NCI-H510A (cell line): ENCODE measurements at regions not wholly inside any gene's neighbourhood (a gene's known extent, or its start where the extent isn't known, plus 50 kb on each side); places are given as distances from the start of the nearest gene placed in this dataset.

ENCODE experiments used
- DNase-seq: peaks from one replicate; lab custom pipeline; 2025; lab: John Stamatoyannopoulos, UW

DNA sequence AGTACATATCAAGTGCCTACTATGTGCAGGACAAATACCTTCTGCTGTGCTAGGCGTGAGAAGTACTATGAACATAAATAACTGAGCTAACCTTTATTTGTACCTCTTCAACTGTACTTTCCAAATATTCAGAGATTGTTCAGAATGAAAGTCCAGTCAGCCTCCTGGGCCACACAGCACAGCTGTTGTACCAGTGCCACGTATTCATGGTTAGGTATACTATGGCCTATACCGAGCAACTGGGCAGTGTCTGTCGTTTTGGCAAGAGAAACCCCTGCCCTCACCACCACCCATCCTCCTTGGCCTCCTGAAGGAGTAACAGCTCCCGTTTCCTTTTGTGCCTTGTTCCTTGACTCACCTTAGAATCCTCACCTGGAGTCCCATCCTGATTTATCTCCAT is 53.0 kb downstream of the RASSF10 start:
- no peak for DNase-seq

DNA sequence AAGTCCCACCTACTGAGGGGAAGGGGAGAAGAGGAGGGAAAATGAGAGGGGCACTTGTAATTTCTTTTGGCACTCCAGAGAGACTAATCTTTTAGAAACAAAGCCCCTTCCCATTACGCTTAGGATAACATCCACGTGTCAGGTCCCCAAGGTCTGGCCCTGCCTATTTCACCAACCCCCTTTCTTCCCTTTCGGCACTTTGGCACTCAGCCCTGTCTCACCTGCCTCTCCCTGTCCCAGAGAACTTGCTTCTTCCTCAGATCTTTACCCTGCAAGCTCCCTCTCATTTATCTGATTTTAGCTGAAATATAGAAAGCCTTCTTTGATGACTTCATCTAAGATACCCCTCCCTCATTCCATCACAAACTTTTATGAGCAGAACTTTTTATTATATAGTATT is 55.5 kb downstream of the RASSF10 start:
- no peak for DNase-seq

DNA sequence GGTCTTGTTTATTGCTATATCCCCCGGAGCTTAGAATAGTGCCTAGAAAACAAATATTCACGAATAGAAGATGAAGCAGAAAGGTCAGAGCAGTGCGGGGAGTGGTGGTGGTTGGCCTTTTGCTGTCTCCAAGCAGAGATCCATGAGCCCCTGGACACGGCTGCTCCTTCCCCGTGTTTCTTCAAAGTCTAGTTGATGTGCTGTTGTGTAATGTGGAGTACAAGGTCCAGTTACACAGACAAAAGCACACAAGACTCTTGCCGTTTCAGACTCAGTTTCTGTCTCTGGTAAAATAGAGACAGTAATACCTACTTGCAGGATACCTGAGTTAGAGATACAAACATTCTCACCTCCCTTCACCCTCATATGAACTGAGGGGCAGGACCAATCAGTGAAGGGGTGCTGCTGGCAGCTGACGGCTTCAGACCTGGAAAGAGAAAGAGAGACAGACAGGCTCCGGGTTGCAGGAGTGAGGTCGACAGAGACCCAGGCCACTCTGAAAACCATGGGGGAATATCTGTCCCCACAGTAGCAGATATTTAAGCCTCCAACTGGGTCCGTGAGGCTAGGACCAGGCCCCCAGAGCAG is 56.2 kb downstream of the RASSF10 start:
- DNase-seq = no peak

DNA sequence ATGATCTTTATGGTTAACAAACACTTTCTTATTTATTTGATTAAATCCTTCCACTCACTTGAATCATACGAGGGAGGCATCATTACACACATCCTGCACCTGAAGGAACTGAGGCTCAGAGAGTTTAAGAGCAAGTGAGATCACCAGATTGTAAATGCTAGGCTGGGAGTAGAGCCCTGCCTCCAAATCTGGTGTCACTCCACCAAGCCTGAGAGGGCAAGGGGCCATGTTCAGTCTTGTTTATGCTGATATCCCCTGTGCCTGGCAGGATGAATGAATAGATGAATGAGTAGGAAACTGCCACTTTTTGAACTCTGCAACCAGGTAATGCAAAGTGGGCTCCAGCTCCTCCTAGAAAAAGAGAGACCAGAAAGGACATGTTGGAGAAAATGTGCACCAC is 59.1 kb downstream of the RASSF10 start:
- no peak for DNase-seq

DNA sequence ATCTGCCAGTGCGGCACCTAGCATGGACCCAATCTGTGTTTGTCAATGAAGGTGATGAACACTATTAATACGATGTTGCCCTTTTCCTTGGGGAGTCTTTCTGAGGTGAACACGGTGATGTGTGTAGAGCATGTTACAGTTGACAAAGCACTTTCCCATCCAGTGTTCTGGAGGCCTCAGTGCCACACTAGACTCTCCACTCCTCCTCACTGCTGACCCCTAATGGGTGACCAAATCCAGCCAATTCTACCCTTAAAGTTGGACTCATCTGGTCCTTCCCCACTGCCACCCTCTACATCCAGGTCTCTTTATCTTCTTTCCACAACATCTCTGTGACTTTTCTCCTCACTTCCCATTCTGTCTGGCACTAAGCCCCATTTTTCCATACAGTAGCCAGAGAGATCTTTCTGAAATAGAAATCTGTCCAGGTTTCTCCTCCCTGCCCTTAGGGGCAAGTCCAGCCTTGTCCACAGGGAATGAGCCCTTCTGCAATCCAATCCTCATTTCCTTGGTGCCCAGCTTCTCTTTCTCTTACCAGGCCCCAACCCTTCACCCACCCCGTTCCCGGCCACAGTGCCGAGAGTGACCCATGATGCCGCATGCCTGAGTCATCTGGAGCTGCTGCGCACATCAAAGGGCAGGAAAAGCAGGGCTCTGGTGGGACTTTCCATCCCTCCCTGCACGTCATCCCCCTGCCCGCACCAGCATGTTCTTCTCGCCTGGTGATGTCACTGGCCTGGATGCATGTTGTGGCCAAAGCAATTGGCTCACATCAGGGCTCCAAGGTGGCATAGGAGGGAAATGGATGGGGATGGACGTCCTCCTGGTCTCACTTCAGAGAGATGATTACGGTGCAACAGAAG is 64.2 kb downstream of the RASSF10 start:
- no peak for DNase-seq

DNA sequence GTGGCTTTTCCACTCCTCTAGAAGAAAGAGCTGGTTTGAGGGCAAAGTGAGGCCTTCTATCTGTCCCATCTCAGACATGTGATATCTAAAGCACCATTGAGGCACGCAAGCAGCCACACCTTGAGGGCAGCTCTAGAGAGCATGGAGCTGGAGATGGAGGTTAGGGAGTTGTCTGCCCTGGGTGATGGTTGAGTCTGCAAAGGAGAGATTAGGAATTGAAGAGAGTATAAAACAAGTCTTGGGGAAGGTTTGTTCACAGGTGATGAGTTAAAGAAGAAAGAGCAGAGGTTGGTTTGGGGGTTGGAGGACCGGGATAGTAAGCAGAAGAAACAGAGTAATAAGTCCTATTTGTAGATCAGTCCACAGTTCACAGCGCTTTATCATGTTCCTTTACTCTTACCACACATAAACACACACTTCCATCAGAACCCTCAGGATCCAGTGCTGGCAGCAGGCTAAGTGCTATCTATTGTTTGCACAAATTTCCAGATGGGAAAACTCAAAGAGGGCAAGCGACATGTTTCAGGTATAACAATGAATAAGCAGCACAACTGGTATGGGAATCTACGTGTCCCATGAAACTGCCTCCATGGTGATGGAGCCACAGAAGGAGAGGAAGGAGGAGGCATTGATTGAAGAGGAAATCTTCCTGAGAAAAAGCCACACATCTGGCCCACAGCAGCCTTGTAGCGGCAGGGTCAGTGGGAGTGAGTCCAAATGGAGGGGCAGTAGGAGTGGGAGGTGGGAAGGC is 65.8 kb downstream of the RASSF10 start:
- DNase-seq = no peak

DNA sequence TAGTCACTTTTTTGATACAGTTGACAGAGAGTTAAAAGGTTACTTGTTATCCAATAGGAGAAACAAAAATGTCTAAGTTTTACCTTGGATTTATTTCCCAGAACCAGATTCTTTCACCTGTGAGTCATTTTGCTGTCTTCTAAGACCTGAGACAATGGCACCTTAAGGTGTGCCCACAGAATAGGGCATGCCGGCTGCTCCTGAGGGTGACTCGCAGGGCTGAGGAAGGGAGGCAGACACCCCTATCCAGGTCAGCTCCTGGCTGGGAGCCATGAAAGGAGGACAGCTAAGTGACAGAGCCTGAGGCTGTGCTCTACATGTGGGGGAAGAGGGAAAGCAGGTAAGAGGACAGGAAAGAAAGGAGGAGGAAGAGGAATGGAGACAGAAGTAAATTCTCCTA is 67.8 kb downstream of the RASSF10 start:
- DNase-seq = no peak

DNA sequence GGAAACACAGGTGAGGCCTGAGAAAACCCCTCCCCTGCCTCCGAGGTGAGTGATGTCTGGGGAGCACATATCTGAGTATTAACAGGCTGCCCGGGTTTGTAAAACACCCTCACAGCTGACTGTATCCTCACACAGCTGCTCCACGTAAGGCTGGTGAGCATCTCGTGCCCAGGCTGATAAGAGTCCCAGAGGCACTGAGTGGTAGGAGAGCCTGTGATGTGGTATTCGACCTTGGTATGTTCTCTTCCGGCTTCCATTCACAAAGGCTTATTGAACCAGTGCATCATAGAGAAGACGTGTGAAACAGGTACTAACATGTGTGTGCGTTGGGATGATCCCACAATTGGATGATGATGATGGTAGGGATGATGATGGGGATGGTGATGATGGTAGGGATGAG is 71.7 kb downstream of the RASSF10 start:
- DNase-seq = no peak

DNA sequence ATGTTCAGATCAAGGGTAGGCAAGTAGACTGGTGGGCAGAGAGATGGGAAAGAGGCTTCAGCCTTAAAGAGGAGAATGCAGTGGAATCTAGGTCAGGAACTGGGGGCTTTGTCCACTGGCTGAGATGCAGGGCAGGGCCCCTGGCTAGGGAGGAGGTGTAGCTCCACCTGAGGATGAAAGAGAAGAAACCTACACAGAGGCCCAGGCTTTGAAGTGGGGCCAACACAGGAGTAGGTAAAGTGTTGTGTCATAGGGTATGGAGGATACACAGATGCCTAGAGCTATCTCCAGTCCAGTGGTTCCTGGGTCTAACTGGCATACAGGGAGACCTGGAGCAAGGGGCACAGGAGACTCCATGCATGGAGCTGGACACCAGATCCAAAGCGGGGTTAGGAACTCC is 73.5 kb downstream of the RASSF10 start:
- no peak for DNase-seq

DNA sequence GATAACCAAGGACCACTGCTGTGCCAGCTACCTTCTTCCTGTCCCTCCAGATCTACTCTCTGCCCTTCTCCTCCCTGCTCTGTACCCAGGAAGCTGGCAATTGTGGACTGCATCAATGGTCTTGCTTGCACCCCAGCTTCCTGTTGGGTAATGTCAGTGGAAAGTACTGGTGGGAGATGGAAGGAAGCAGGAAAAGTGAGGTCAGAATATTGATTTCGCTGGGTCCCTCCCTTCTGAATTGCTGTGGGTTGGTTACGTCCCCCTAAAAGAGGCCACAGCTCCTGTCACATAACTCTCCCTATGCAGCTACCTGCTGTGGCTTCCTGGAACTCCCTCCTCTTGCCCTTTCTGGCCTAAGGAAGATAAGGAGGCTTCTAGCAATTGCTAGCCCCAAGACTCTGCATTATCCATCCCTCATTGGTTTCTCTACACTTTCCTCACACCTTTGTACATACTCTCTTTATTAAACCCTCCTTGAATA is 81.2 kb downstream of the RASSF10 start:
- DNase-seq = no peak

DNA sequence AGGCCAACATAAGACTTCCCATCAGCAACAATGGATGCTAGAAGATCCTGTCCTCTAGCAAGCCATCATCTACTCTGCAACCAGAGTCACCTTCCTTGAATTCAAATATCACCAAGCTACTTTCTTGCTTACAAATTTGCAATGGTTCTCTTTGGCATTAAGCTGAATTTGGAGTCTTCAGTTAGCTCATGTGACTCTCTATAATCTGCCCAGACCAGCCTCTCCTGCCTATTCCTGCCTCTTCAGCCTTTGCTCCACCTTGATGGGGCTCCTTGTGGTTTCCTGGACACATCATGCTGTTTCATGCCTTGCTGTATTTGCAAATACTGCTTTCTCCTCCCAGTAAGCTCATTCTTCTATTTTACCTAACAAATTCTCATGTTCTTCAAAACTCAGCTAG is 82.3 kb downstream of the RASSF10 start:
- DNase-seq = no peak

DNA sequence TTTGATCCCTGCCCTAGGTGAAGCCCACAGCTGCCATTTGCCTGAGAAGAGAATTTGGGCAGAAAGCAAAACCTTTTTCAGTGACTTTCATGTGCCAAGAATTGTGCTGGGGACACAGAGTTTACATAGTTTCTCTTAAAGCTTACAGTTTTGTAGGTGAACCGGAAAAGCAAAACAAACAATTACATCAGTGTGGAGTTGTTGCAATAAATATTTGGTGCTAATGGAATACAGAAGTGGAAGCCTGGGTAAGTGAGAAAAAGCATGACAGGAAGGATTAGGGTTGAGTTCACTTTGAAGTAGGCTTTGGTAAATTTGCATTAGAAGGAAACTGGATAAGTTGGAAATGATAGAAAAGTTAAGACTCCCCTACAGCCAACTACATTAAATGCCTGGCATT is 82.7 kb downstream of the RASSF10 start:
- no peak for DNase-seq

DNA sequence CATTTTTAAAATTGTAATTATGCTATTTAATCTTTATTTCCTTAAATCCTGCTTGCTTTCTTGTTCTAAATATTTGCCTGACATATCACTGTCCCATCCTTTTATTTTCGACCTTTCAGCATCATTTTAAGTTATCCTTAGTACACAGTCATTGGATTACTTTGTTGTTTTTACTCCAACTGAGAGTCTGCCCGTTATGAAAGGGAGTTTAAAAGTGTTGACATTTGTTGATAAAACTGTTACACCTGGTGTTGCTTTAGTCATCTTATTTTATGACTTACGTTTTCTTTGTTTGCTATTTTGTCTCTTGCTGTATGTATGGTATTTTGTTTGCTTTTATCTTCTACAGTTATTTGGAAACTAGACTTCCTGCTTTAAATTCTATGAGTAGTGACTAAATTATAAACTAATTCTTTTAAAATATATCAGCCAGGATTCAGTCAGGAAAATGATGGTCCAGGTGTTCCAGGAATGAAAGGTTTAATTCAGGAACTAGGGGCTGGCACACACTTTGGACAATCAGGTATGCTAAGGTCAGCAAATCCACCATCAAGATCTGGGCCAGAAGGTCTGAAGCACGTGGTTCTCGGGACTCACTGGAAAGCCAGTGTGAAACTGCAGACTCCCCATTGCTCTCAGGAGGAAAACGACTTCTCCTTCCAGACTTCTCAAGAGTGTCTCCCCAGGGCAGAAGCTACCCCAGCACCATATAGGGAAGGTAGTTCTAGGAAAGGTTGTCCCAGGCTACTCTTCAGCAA is 86.0 kb downstream of the RASSF10 start:
- DNase-seq = no peak

DNA sequence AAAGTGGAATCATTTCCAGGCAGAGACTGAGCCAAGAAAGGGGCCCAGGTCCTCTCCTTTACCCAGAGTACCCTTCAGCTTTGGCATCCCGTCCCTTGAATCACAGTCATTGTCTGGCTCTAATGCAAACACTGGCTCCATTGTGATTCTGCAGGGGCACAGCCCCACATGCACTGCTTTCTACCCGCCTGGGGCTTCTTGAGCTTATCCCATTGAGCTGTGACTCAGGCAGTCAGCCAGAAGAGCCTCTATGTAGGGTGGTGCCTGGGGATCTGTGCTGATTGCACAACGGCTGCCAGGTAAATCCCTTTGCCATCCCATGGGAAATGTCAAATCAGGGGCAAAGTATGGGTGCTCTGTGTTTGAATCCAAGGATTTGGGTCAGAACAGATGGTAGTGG is 88.9 kb downstream of the RASSF10 start:
- no peak for DNase-seq

DNA sequence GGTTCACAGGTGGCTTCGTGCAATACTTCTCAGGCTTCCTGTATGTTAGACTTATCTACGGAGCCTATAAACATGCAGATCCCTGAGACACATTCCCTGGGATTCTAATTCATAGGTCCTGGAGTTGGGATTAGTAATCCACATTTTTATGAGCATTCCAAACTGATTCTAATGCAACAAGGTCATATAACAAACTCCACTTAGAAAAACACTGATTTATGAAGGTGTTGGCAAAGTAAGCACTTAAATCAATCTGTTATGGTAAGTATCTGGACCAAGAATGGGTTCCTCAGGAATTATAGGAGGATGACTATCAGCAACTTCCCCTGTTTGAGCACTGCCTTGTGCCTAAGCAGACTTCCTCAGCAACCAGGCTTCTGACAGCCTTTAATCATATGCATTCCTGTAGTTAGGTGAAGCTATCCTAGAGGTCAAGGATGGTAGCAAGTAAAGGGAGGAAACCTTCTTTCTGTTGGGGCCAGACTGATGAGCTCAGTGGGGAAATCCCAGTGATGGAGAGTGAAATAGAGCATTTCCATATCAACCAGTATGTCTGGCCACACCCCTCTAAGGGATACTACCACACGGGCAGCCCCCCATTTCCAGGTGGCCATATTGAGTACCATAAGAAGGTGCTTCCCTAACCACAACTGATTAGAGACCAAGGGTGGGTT is 89.6 kb downstream of the RASSF10 start:
- DNase-seq = no peak

DNA sequence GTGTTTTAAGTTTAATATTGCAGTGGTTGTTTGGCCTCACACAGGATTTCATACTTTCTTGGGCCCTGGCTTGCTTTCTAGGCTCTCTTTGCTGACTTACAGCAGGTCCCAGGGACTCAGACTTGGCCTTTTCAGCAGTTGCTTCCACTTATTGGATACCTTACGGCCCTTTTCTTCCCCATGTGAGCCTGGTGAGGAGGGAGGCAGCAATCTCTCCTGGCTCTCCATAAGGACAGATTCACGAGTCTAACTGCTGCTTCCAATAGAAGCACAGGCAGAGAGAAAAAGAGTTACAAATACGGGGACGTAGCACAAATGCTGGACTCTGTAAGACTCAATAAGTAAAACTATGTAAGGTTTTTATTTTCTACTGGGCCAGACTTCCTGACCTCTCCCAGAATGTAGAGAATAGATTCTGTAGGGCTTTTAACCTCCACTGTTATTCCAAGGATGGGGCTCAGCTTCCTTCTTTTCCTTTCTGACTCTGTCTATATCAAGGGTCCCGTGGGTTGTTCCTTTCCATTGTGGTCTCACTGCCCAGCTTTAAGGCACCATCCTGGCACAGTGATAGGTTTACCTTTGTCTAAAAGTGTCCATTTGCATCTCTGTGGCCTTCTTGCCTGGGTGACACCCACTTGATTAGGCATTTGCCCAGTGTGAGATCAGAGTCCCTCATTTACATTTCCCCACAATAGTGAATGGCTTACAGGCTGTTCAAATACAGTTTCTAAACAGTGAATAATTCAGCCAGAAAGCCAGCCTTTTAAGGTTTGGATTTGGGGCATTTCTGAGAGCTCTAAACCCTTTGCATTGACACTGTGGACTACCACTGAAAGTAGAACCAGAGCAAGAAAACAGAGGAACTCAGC is 92.8 kb downstream of the RASSF10 start:
- DNase-seq = no peak

DNA sequence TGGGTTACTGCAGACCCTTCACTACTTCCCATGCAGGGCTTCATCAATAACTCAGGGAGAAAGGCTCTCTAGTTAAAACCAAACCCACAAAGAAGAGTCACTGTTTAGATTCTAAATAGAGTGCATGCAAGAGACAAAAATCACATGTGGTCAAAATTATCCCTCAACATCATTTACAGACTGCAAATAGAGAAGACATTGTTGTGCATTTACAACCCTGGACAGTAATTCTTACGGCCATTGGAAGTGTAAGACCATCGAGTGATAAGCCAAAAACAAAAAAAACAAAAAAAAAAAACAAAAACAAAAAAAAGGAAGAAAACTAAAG is 93.4 kb downstream of the RASSF10 start:
- no peak for DNase-seq

DNA sequence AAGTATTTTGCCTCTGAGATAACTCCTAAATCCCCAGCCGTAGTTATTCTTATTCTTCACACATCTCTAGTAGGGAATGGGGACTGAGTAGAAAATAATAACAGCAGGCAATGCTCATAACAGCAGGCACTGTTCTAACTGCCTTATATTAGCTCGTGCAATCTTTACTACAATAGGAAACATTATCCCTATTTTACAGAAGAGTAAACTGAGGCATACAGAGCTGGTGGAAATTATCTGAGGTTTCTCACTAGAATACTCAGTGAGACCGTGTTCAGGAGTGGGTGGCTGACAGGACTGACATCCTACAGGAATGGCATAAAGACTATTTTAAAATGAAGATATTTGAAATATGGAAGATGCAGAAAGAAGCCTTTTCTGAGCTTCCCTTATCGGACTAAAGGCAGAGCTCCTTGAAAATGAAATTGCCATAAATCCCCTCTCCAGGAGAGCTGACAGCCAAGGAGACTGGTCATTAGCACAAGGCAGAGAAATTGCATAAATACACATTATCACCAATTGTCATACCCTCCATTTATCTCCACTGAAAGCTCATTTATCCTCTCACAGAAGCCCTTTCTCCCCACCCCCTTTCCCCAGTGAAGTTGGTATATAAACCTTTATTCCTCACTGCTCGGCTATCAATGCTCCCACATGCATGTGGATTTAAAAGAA is 93.9 kb downstream of the RASSF10 start:
- DNase-seq = no peak

DNA sequence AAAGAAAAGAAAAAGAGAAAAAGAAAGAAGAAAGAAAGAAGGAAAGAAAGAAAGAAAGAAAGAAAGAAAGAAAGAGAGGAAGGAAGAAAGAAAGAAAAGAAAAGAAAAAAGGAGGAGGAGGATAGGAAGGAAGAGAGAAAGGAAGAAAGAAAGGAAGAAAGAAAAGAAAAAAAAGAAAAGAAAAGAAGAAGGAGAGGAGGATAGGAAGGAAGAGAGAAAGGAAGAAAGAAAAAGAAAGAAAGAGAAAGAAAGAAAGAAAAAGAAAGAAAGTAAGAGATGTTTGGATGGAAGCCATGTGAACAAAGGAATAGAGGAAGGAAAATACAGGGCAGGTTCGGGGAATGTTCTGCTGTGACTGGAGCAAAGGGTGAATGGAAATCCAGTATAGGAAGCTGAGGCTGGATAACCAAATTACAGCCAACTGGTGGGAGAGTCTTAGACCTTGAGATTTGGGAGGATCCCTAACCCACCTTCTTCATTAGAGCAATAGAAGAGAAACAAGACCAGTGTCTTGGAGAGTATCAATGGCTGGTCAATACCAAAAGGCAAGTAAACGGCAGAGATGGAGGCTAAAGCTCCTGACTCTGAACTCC is 94.9 kb downstream of the RASSF10 start:
- DNase-seq = no peak
